Stomach (tissue), 8 donors: ENCODE measurements at regions not wholly inside any gene's neighbourhood (a gene's known extent, or its start where the extent isn't known, plus 50 kb on each side); places are given as distances from the start of the nearest gene placed in this dataset.

Experiments
- DNase-seq, 2 donors: peaks; one replicate each; pipeline versions ENCODE4 v3.0.0 to v3.0.0-alpha.2; 2013 to 2019
- H3K27ac ChIP-seq, 5 donors: fragments of 200-600 bp in 4 of 5; sonication (generic) in 4 of 5; one replicate each; pipeline ENCODE4 v1.5.1; 2013 to 2019; ENCODE audit warnings: mild to moderate bottlenecking in 1 of 5, moderate library complexity in 1 of 5
- H3K27me3 ChIP-seq, 3 donors: fragments of 200-600 bp; sonication (generic); one replicate each; pipeline ENCODE4 v1.5.1; 2017 to 2019; ENCODE audit warnings: mixed run types in 1 of 3
- H3K36me3 ChIP-seq, 4 donors: fragments of 200-600 bp; sonication (generic); 1 replicate in 3 of 4; 2 replicates in 1 of 4; pipeline ENCODE4 v1.5.1; 2016 to 2019
- H3K4me1 ChIP-seq, 4 donors: fragments of 200-600 bp; sonication (generic); one replicate each; pipeline ENCODE4 v1.5.1; 2016 to 2019
- H3K4me3 ChIP-seq, 4 donors: fragments of 200-600 bp; sonication (generic) in 3 of 4; one replicate each; pipeline ENCODE4 v1.5.1; 2016 to 2019; ENCODE audit warnings: mild to moderate bottlenecking in 1 of 4
- H3K9me3 ChIP-seq, 4 donors: fragments of 200-600 bp; sonication (generic); one replicate each; pipeline ENCODE4 v1.5.1; 2016 to 2019
- EP300 ChIP-seq: sonication (generic); formaldehyde crosslinking; IDR thresholded peaks from one replicate; pipeline ENCODE4 v1.6.1; 2017; ENCODE audit warnings: antibody characterized with exemption
- POLR2A ChIP-seq, 4 donors: fragments of 450-650 bp; IDR thresholded peaks; one replicate each; pipeline ENCODE4 v1.6.1; 2016; ENCODE audit warnings: antibody characterized with exemption in 4 of 4, control low read depth in 2 of 4, mild to moderate bottlenecking in 1 of 4, moderate library complexity in 1 of 4
- POLR2AphosphoS5 ChIP-seq, 3 donors: sonication (generic); formaldehyde crosslinking; IDR thresholded peaks; one replicate each; pipeline ENCODE4 v1.6.1; 2016; ENCODE audit warnings: antibody characterized with exemption in 3 of 3
- WGBS, 5 donors: extraction: QIAGEN DNeasy Blood & Tissue Kit in 3 of 5; methylation state at CpG; one replicate each; pipeline versions ENCODE4 v1.1.5 to v1.1.7; 2013 to 2018; 5-methylcytosine and 5-hydroxymethylcytosine counted together
- intact Hi-C: fragments of 100-400 bp; cut with DNase I; formaldehyde crosslinking; loops from one replicate; pipeline ENCODE4 v1.15.1; 2023; ENCODE audit warnings: low total_unique reads
- TF ChIP-seq, protein P1 (sequence below), 7 experiments: fragments of 450-650 bp in 4 of 7; fragments of 200-600 bp in 3 of 7; sonication (generic) in 3 of 7; IDR thresholded peaks; one replicate each; pipeline ENCODE4 v1.5.1; 2016 to 2019; ENCODE audit warnings: antibody characterized with exemption in 7 of 7, control low read depth in 2 of 7, mild to moderate bottlenecking in 1 of 7
- donor health status: healthy with polysubstance abuse.
- donor health status: Bipolar disorder and iron deficiency.
- donor health status: healthy.

DNA sequence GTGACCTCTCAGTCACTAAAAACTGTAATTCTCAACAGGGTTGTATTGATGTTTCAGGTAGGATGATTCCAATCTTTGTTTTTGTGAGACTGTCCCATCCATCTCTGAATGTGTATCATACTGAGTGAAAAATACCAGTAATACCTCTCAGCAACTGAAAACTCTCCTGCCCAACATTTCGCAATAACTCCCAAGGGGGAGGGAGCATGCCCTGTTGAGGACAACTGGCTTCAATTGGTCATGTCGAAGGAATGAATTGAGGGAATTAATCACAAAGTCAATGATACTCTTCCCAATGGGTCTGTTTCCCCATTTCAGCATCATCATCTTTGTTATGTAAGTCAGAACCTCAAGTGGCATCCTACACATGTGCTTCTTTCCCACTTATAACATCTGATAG, 102.4 kb upstream of the E2F7 start:
- Histone ChIP-seq H3K4me1 (no peaks in the 10 kb centered on the region), H3K27ac (no peak overlapping the region), H3K27me3 (no peaks in the 10 kb centered on the region), H3K4me3 (no peak overlapping the region), H3K36me3 (no peaks in the 10 kb centered on the region), H3K9me3 (no peaks in the 10 kb centered on the region)
- intact Hi-C loops: no loop called here
- TF ChIP-seq POLR2AphosphoS5 (IDR thresholded peaks at IDR 0.05): no peak
- no peak for TF ChIP-seq POLR2A (IDR thresholded peaks at IDR 0.05)
- DNase-seq: no peak
- WGBS, 5 donors: 87 to 98% (median 96%) methylated on average over 2 of the region's 2 CpGs

DNA sequence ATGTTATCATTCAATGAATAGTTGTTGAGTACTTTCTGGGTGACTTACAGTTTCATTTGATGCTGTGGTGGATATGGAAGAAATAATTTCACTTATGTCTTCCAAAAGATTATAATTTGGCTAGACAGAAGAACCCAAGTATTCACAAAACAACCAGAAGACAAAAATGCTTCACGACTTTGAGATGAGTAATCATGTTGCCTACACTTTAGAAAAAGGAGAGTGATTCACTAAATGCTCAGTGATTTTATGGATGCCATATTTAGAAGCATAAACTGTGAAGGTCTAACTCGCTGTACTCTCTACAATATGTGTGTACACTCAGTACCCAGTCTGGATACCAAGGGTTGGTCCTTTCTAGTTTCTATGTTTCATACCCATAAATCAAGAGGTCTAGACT, 101.3 kb upstream of the E2F7 start:
- no peaks in the 10 kb centered on the region for H3K4me1 ChIP-seq
- H3K9me3 ChIP-seq: no peaks in the 10 kb centered on the region
- H3K36me3 ChIP-seq: no peaks in the 10 kb centered on the region
- H3K27ac ChIP-seq: no peak overlapping the region
- H3K4me3 ChIP-seq: no peak overlapping the region
- intact Hi-C loops: no loop called here
- WGBS, 5 donors: 84 to 92% (median 88%) methylated on average over 2 of the region's 2 CpGs
- H3K27me3 ChIP-seq: no peaks in the 10 kb centered on the region
- TF ChIP-seq, protein P1, sequence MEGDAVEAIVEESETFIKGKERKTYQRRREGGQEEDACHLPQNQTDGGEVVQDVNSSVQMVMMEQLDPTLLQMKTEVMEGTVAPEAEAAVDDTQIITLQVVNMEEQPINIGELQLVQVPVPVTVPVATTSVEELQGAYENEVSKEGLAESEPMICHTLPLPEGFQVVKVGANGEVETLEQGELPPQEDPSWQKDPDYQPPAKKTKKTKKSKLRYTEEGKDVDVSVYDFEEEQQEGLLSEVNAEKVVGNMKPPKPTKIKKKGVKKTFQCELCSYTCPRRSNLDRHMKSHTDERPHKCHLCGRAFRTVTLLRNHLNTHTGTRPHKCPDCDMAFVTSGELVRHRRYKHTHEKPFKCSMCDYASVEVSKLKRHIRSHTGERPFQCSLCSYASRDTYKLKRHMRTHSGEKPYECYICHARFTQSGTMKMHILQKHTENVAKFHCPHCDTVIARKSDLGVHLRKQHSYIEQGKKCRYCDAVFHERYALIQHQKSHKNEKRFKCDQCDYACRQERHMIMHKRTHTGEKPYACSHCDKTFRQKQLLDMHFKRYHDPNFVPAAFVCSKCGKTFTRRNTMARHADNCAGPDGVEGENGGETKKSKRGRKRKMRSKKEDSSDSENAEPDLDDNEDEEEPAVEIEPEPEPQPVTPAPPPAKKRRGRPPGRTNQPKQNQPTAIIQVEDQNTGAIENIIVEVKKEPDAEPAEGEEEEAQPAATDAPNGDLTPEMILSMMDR (IDR thresholded peaks at IDR 0.05): no peak
- TF ChIP-seq EP300 (no peak), POLR2AphosphoS5 (IDR thresholded peaks at IDR 0.05) (no peak), POLR2A (IDR thresholded peaks at IDR 0.05) (no peak)
- DNase-seq: no peak

DNA sequence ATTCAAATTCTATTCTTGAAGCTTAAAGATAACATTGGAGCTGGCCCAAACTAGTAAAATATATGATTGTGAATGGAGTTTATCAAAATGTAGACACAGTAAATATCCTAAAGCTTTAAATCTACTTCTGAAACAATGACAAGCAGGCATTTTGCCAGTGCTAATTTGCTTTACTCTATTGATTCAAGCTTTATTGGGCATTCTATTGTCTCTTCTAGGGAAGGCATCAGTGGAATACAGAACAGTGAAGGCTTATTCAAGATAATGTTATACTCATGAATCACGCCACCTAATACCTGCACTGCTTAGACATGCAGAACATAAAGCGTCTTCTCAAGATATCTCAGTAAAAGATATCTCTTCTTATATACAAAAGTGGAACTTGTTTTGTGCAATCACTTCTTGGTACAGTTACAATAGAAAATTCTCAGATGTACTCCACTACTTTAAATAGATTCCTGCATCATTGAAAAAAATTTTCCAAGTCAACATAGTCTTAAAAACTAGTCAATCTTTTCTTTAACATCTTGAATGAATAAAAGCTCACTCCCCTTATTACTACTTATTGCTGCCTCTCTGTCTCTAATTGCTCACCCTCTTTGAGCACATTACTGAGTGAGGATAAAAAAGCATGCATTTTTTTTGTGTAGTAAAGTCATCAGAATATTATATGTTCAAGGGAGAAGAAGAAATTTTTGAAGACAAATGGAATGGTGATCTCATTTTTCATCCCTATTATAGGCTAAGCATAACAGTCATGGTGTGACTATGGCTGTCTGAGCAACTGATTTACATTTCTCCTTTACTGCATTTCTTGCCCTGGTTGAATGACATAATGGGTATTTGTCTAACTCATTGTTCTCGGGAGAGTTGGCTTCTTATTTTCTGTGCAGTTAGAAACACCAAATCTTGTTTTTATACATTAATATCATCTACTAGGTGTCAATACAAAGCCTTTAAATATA, 98.0 kb upstream of the E2F7 start:
- no peak overlapping the region for H3K27ac ChIP-seq
- DNase-seq: no peak
- no peaks in the 10 kb centered on the region for H3K36me3 ChIP-seq
- intact Hi-C loops: no loop called here
- no peaks in the 10 kb centered on the region for H3K9me3 ChIP-seq
- no peaks in the 10 kb centered on the region for H3K4me1 ChIP-seq
- 39 to 63% (median 50%) methylated on average over 3 of the region's 3 CpGs for WGBS, 5 donors
- no peak for TF ChIP-seq POLR2A (IDR thresholded peaks at IDR 0.05)
- TF ChIP-seq, protein P1 (IDR thresholded peaks at IDR 0.05): no peak
- TF ChIP-seq POLR2AphosphoS5 (IDR thresholded peaks at IDR 0.05): no peak
- no peak for TF ChIP-seq EP300
- no peak overlapping the region for H3K4me3 ChIP-seq
- H3K27me3 ChIP-seq: no peaks in the 10 kb centered on the region

DNA sequence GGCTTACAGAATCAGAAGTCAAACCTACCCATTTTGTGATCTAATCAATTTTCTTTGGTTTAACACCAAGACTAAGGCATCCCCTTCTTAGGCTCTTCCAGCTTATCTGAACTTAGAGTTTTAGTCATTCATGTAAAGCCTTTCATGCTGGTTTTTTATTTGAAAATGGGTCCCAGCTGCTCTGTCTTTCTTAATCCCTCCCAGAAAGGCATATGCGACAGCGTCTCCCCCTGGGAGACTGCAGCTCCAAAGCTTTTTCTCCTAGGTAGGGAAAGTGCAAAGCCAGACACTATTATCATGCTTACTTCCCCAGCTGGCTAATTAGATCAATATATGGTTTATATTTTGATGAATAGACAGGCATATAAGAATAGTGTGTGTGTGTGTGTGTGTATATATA, 96.6 kb upstream of the E2F7 start:
- H3K9me3 ChIP-seq: no peaks in the 10 kb centered on the region
- no peak overlapping the region for H3K27ac ChIP-seq
- no peak for TF ChIP-seq EP300
- TF ChIP-seq, protein P1 (IDR thresholded peaks at IDR 0.05): no peak
- TF ChIP-seq POLR2A (IDR thresholded peaks at IDR 0.05): no peak
- TF ChIP-seq POLR2AphosphoS5 (IDR thresholded peaks at IDR 0.05): no peak
- intact Hi-C loops: no loop called here
- H3K4me3 ChIP-seq: no peak overlapping the region
- no peak for DNase-seq
- WGBS, 5 donors: 59 to 81% (median 72%) methylated on average over 2 of the region's 2 CpGs
- no peaks in the 10 kb centered on the region for H3K27me3 ChIP-seq
- no peaks in the 10 kb centered on the region for H3K36me3 ChIP-seq
- H3K4me1 ChIP-seq: no peaks in the 10 kb centered on the region

DNA sequence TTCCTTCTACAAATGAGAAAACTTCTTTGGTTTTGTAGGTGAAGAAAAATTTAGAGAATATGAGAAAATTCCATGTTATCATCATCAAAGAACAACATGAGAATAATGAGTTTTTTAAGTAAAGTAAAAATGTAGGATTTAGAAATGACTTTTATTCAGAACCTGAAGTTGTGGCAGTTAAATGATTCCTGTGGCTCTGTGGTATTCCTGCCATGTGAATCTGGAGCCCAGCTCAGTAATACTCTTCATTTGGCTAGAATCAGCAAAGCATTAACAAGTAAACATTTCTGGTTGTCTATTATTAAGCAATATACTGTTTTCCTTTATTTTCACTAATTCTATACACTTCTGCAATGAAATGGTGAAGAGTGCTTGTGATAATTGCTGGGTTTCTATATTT, 95.6 kb upstream of the E2F7 start:
- no peak for TF ChIP-seq POLR2AphosphoS5 (IDR thresholded peaks at IDR 0.05)
- TF ChIP-seq EP300: no peak
- TF ChIP-seq POLR2A (IDR thresholded peaks at IDR 0.05): no peak
- TF ChIP-seq, protein P1 (IDR thresholded peaks at IDR 0.05): no peak
- H3K4me1 ChIP-seq: no peaks in the 10 kb centered on the region
- H3K27me3 ChIP-seq: no peaks in the 10 kb centered on the region
- H3K9me3 ChIP-seq: no peaks in the 10 kb centered on the region
- no peak for DNase-seq
- H3K27ac ChIP-seq: no peak overlapping the region
- H3K4me3 ChIP-seq: no peak overlapping the region
- intact Hi-C loops: no loop called here
- H3K36me3 ChIP-seq: no peaks in the 10 kb centered on the region
